DND-41 (cell line): ENCODE measurements at regions not wholly inside any gene's neighbourhood (a gene's known extent, or its start where the extent isn't known, plus 50 kb on each side); places are given as distances from the start of the nearest gene placed in this dataset.

Experiments
- ATAC-seq: fragments of 200-7000 bp; cut with Tn5 transposase; 3 replicates; pipeline ENCODE4 v1.9.1; 2021; ENCODE audit warnings: low read depth; ENCODE audit not compliant: insufficient read depth
- DNase-seq: peaks from one replicate; pipeline ENCODE4 v3.0.0-alpha.2; 2020
- H2AFZ ChIP-seq: 2 replicates; pipeline ENCODE4 v1.6.0; 2012; ENCODE audit warnings: low read depth, low read length
- H3K27ac ChIP-seq: 2 replicates; pipeline ENCODE4 v1.5.1; 2012; ENCODE audit warnings: low read length, inconsistent platforms
- H3K27me3 ChIP-seq: fragments of 200-600 bp; sonication (generic); 2 replicates; pipeline ENCODE4 v1.6.0; 2012; ENCODE audit warnings: low read length, mild to moderate bottlenecking, inconsistent platforms; ENCODE audit not compliant: insufficient read depth, poor library complexity
- H3K36me3 ChIP-seq: 2 replicates; pipeline ENCODE4 v1.5.1; 2012; ENCODE audit warnings: low read length, inconsistent platforms; ENCODE audit not compliant: insufficient read depth
- H3K4me1 ChIP-seq: 2 replicates; pipeline ENCODE4 v1.5.1; 2012; ENCODE audit warnings: mild to moderate bottlenecking, low read length; ENCODE audit not compliant: insufficient read depth
- H3K4me2 ChIP-seq: 2 replicates; pipeline ENCODE4 v1.6.0; 2012; ENCODE audit warnings: mild to moderate bottlenecking, moderate library complexity, low read length, inconsistent platforms; ENCODE audit not compliant: insufficient read depth
- H3K4me3 ChIP-seq, 2 experiments: fragments of 200-600 bp in 1 of 2; shearing (Covaris generic) in 1 of 2; 2 replicates each; pipeline ENCODE4 v1.5.1; 2012 to 2016; ENCODE audit warnings: inconsistent platforms in 2 of 2, low read length in 2 of 2, mild to moderate bottlenecking in 2 of 2, low read depth in 1 of 2, moderate library complexity in 1 of 2
- H3K79me2 ChIP-seq: 2 replicates; pipeline ENCODE4 v1.6.0; 2012; ENCODE audit warnings: low read length, inconsistent platforms; ENCODE audit not compliant: insufficient read depth
- H3K9ac ChIP-seq: 2 replicates; pipeline ENCODE4 v1.6.0; 2012; ENCODE audit warnings: low read depth, mild to moderate bottlenecking, inconsistent platforms, low read length, moderate library complexity
- H3K9me3 ChIP-seq: 2 replicates; pipeline ENCODE4 v1.5.1; 2012; ENCODE audit warnings: low read length, moderate library complexity, mild to moderate bottlenecking, inconsistent platforms; ENCODE audit not compliant: insufficient read depth, severe bottlenecking
- H4K20me1 ChIP-seq: 2 replicates; pipeline ENCODE4 v1.6.0; 2012; ENCODE audit warnings: low read length; ENCODE audit not compliant: insufficient read depth
- EZH2 ChIP-seq: IDR thresholded peaks from 3 replicates; pipeline ENCODE4 v1.6.1; 2012; ENCODE audit warnings: borderline replicate concordance, low read depth, mild to moderate bottlenecking, moderate library complexity, low read length, inconsistent platforms; ENCODE audit not compliant: severe bottlenecking
- TF ChIP-seq, protein P1 (sequence below): IDR thresholded peaks from 2 replicates; pipeline ENCODE4 v1.5.1; 2012; ENCODE audit warnings: borderline replicate concordance, low read length, moderate library complexity, mild to moderate bottlenecking; ENCODE audit not compliant: poor library complexity, severe bottlenecking; ENCODE audit errors: extremely low read depth

GRCh38 chr2:7586898-7587297, 669.7 kb downstream of the RNF144A start:
- H3K27me3 ChIP-seq: no peaks in the 10 kb centered on the region
- H3K9me3 ChIP-seq: no peaks in the 10 kb centered on the region
- no peak overlapping the region for H3K9ac ChIP-seq
- no peak overlapping the region for H3K27ac ChIP-seq
- no peak overlapping the region for H3K4me3 ChIP-seq
- ATAC-seq (no peak), DNase-seq (no peak)
- no peaks in the 10 kb centered on the region for H3K4me1 ChIP-seq
- H4K20me1 ChIP-seq: no peaks in the 10 kb centered on the region
- no peaks in the 10 kb centered on the region for H3K79me2 ChIP-seq
- no peaks in the 10 kb centered on the region for H3K36me3 ChIP-seq
- no peak for TF ChIP-seq EZH2
- TF ChIP-seq, protein P1, sequence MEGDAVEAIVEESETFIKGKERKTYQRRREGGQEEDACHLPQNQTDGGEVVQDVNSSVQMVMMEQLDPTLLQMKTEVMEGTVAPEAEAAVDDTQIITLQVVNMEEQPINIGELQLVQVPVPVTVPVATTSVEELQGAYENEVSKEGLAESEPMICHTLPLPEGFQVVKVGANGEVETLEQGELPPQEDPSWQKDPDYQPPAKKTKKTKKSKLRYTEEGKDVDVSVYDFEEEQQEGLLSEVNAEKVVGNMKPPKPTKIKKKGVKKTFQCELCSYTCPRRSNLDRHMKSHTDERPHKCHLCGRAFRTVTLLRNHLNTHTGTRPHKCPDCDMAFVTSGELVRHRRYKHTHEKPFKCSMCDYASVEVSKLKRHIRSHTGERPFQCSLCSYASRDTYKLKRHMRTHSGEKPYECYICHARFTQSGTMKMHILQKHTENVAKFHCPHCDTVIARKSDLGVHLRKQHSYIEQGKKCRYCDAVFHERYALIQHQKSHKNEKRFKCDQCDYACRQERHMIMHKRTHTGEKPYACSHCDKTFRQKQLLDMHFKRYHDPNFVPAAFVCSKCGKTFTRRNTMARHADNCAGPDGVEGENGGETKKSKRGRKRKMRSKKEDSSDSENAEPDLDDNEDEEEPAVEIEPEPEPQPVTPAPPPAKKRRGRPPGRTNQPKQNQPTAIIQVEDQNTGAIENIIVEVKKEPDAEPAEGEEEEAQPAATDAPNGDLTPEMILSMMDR: no peak
- no peak overlapping the region for H3K4me2 ChIP-seq
- H2AFZ ChIP-seq: no peak overlapping the region

GRCh38 chr2:7588295-7588694, 671.1 kb downstream of the RNF144A start:
- Histone ChIP-seq H4K20me1 (no peaks in the 10 kb centered on the region), H3K36me3 (no peaks in the 10 kb centered on the region), H3K4me1 (no peaks in the 10 kb centered on the region), H3K79me2 (no peaks in the 10 kb centered on the region), H3K27me3 (no peaks in the 10 kb centered on the region), H2AFZ (no peak overlapping the region), H3K4me2 (no peak overlapping the region), H3K27ac (no peak overlapping the region), H3K9ac (no peak overlapping the region), H3K4me3 (no peak overlapping the region), H3K9me3 (no peaks in the 10 kb centered on the region)
- no peak for ATAC-seq
- no peak for DNase-seq
- TF ChIP-seq, protein P1: no peak
- no peak for TF ChIP-seq EZH2

DNA sequence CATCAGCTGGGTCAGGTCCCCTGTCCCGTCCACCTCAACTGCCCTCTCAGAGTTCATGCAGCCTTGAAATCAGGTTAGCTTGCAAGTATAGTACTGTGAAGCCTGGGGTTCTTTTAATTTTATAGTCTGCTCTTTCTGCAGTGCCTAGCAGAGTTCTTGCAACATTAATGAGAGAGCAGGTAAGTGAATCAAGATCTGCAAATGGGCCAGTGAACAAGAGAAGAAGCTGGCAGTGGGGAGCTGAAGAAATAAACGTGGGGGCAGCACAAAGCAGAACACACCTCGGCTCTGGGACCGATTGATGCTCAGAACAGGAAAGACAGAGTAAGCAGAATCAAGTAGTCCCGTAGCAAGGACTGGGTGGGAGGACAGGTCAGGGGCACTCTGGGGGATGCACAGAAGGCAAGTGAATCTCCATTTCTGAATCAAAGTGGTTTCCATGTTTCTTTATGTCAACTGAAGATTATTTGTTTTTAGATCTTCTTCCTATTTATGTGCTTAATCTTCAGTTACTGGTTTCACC, 675.5 kb downstream of the RNF144A start:
- Histone ChIP-seq H4K20me1 (no peaks in the 10 kb centered on the region), H3K4me2 (no peak overlapping the region), H3K9ac (no peak overlapping the region), H3K9me3 (no peaks in the 10 kb centered on the region), H3K79me2 (no peaks in the 10 kb centered on the region), H3K27ac (no peak overlapping the region), H3K4me1 (no peaks in the 10 kb centered on the region), H3K4me3 (no peak overlapping the region), H3K27me3 (no peaks in the 10 kb centered on the region), H3K36me3 (no peaks in the 10 kb centered on the region), H2AFZ (no peak overlapping the region; the same call in 1 of the 2 replicates)
- DNase-seq (no peak), ATAC-seq (0 out of 3 replicates have a peak, but pooled peaks have one; percentile 29)
- TF ChIP-seq, protein P1: no peak
- no peak for TF ChIP-seq EZH2

DNA sequence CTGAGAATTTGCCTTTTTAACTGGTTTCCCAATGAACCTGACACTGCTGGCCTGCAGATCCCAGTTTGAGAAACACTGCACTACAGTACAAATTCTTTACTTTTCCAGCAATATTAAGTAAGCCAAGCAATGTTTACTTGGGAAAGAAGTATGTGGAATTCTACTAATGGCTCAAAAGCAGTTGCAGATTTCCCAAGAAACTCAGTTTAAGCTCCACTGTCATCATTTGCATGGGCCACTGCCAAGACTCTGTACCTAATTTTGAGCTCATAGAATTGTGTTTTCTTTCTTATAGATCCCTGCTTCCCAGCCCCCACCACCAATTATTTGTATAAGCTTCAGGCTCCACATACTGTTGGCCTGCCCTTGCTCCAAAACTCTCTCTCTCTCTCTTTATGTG, 676.1 kb downstream of the RNF144A start:
- no peak for TF ChIP-seq EZH2
- TF ChIP-seq, protein P1: no peak
- no peak overlapping the region for H3K9ac ChIP-seq
- no peaks in the 10 kb centered on the region for H3K27me3 ChIP-seq
- no peaks in the 10 kb centered on the region for H3K9me3 ChIP-seq
- no peak overlapping the region for H3K4me2 ChIP-seq
- DNase-seq (no peak), ATAC-seq (no peak)
- no peaks in the 10 kb centered on the region for H3K4me1 ChIP-seq
- H4K20me1 ChIP-seq: no peaks in the 10 kb centered on the region
- no peak overlapping the region for H2AFZ ChIP-seq
- no peak overlapping the region for H3K27ac ChIP-seq
- H3K79me2 ChIP-seq: no peaks in the 10 kb centered on the region
- H3K4me3 ChIP-seq: no peak overlapping the region
- no peaks in the 10 kb centered on the region for H3K36me3 ChIP-seq
